Lower lobe of right lung (tissue), 2 donors: ENCODE measurements at regions not wholly inside any gene's neighbourhood (a gene's known extent, or its start where the extent isn't known, plus 50 kb on each side); places are given as distances from the start of the nearest gene placed in this dataset.

Experiments
- ATAC-seq, 2 donors: fragments of 200-7000 bp; cut with Tn5 transposase; one replicate each; pipeline ENCODE4 v1.9.1; 2020 to 2022; ENCODE audit warnings: mild to moderate bottlenecking in 2 of 2, moderate library complexity in 2 of 2
- DNase-seq: peaks from one replicate; pipeline ENCODE4 v3.0.0-alpha.2; 2020
- H3K27ac ChIP-seq: fragments of 200-600 bp; one replicate; pipeline ENCODE4 v1.8.0; 2022
- H3K27me3 ChIP-seq: fragments of 200-600 bp; one replicate; pipeline ENCODE4 v1.8.0; 2022; ENCODE audit warnings: low read depth
- H3K36me3 ChIP-seq: fragments of 200-600 bp; one replicate; pipeline ENCODE4 v1.8.0; 2022; ENCODE audit warnings: mild to moderate bottlenecking
- H3K4me1 ChIP-seq: fragments of 200-600 bp; one replicate; pipeline ENCODE4 v1.8.0; 2022
- H3K4me3 ChIP-seq: fragments of 200-600 bp; one replicate; pipeline ENCODE4 v1.8.0; 2022; ENCODE audit warnings: mild to moderate bottlenecking
- H3K9me3 ChIP-seq: fragments of 200-600 bp; one replicate; pipeline ENCODE4 v1.8.0; 2022
- intact Hi-C: fragments of 100-400 bp; cut with DNase I; formaldehyde crosslinking; loops from one replicate; pipeline ENCODE4 v1.11.0; 2022
- TF ChIP-seq, protein P1 (sequence below): fragments of 200-600 bp; IDR thresholded peaks from one replicate; pipeline ENCODE4 v1.8.0; 2022; ENCODE audit warnings: antibody characterized with exemption, mild to moderate bottlenecking
- donor health status: DM: no; HTN: yes; CAD: no; lungs with severe emphysema.

DNA sequence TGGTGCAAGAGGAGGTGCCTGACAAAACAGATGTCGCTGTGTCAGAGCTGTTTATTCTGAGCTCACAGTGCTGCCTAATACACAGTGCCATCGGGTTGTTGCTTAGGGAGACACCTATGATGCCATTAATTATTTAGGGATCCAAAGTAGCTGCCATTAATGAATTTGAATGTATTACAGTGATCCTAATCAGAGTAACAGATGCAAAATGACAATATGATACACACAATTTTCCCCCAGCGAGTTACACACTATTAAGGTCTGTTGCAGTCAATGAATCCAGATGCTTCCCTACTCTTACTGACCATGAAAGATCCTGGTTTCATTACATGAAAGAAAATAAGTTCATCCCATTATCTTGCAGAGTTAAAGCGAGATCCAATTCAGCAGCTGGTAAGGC is 91.3 kb downstream of the RWDD3 start:
- no peaks in the 10 kb centered on the region for H3K4me1 ChIP-seq
- peaks cover 4% of the 10 kb centered on the region for H3K27me3 ChIP-seq
- TF ChIP-seq, protein P1, sequence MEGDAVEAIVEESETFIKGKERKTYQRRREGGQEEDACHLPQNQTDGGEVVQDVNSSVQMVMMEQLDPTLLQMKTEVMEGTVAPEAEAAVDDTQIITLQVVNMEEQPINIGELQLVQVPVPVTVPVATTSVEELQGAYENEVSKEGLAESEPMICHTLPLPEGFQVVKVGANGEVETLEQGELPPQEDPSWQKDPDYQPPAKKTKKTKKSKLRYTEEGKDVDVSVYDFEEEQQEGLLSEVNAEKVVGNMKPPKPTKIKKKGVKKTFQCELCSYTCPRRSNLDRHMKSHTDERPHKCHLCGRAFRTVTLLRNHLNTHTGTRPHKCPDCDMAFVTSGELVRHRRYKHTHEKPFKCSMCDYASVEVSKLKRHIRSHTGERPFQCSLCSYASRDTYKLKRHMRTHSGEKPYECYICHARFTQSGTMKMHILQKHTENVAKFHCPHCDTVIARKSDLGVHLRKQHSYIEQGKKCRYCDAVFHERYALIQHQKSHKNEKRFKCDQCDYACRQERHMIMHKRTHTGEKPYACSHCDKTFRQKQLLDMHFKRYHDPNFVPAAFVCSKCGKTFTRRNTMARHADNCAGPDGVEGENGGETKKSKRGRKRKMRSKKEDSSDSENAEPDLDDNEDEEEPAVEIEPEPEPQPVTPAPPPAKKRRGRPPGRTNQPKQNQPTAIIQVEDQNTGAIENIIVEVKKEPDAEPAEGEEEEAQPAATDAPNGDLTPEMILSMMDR: no peak
- no peaks in the 10 kb centered on the region for H3K9me3 ChIP-seq
- no peak overlapping the region for H3K4me3 ChIP-seq
- H3K36me3 ChIP-seq: no peaks in the 10 kb centered on the region
- DNase-seq: no peak
- no peak for ATAC-seq
- no peak overlapping the region for H3K27ac ChIP-seq
- intact Hi-C loops: no loop called here

DNA sequence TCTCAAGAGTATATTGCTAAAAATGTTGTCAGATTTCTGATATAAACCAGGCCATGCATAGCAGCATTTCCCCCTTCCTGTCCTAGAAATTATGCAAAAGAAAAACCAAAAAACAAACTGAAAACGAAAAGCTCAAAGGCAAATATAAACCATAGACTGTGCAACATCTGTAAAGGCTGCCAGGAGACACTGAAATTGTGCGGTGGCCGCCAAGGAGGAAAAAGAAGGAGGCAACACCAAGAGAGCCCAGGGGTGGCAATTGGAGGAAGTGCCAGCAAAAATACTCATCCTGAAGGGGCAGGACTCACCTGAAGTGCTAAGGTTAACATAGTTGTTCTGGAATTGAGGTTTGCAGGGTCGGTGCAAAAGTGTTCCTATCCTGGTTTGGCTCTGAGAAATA is 92.0 kb downstream of the RWDD3 start:
- intact Hi-C loops: no loop called here

DNA sequence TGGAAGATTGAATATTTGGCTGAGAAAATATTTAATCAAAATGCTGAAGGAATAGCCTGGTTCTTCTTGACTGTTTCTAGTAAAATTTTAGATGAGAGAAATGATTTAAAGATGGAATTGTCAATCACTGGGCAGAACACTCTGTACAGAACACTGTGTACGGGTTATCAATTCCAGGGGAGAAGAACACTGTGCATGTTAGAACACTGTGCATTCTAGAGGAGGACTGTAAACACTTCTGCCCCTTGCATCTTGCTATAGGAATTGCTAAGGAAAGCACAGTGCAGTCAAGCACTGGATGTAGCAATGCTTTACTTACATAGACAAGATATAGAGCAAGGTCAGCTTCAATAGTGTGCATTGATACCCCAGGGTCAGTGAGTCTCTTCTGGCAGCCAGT is 98.7 kb downstream of the RWDD3 start:
- DNase-seq: no peak
- no peaks in the 10 kb centered on the region for H3K4me1 ChIP-seq
- H3K4me3 ChIP-seq: no peak overlapping the region
- TF ChIP-seq, protein P1: no peak
- no peaks in the 10 kb centered on the region for H3K9me3 ChIP-seq
- ATAC-seq: no peak
- no peak overlapping the region for H3K27ac ChIP-seq
- intact Hi-C loops: no loop called here
- H3K36me3 ChIP-seq: no peaks in the 10 kb centered on the region
- H3K27me3 ChIP-seq: no peaks in the 10 kb centered on the region

More for the DNA sequence above, 92.0 kb downstream of the RWDD3 start:
- TF ChIP-seq, protein P1: no peak
- no peak for ATAC-seq
- H3K9me3 ChIP-seq: no peaks in the 10 kb centered on the region
- H3K36me3 ChIP-seq: no peaks in the 10 kb centered on the region
- H3K27ac ChIP-seq: no peak overlapping the region
- peaks cover 4% of the 10 kb centered on the region for H3K27me3 ChIP-seq
- no peaks in the 10 kb centered on the region for H3K4me1 ChIP-seq
- DNase-seq: no peak
- H3K4me3 ChIP-seq: no peak overlapping the region

DNA sequence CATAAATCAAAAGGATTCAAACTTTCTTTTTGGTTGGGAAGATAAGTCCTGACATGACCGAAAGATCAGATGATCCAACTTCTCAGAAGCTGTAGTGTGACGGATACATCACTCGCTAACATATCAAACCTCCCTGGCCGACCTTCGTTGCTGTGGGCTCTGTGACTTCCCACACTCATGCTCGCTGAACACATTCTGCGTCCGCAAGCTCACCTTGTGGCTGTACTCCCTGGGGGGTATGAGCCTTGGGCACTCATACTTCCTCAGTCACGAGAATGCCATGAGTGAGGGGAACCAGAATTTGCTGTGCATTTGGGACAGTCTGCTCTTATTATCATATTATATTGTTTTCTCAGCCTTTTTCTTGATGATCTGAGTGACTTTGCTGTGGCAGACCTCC is 105.4 kb downstream of the RWDD3 start:
- intact Hi-C loops: no loop called here
- no peak overlapping the region for H3K4me3 ChIP-seq
- H3K36me3 ChIP-seq: no peaks in the 10 kb centered on the region
- DNase-seq (no peak), ATAC-seq (no peak)
- no peak overlapping the region for H3K27ac ChIP-seq
- H3K27me3 ChIP-seq: no peaks in the 10 kb centered on the region
- TF ChIP-seq, protein P1: no peak
- H3K9me3 ChIP-seq: no peaks in the 10 kb centered on the region
- no peaks in the 10 kb centered on the region for H3K4me1 ChIP-seq

DNA sequence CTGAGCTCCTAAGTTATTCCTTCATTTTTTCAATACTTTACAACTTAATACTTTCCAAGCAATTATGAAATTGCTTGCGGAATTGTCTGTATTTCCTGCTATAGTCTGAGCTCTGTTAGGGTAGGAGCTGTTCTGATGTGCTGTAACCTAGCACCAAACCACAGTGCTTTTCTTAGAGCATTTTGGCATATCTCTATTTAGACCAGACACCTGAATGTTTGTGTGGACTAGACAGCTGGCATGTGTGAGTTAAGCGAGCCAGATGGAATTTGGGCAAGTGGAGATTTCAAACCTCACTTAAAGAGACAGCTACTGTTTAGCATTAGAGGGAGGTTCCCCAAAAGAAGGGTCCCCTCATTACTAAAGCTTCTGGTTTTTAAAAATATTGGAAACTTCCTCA is 106.1 kb downstream of the RWDD3 start:
- ATAC-seq (peak in 1 of 2 donors; percentile 16), DNase-seq (no peak)
- Histone ChIP-seq H3K4me1 (no peaks in the 10 kb centered on the region), H3K27ac (no peak overlapping the region), H3K9me3 (no peaks in the 10 kb centered on the region), H3K4me3 (no peak overlapping the region), H3K36me3 (no peaks in the 10 kb centered on the region), H3K27me3 (no peaks in the 10 kb centered on the region)
- intact Hi-C loops: no loop called here
- TF ChIP-seq, protein P1: no peak

DNA sequence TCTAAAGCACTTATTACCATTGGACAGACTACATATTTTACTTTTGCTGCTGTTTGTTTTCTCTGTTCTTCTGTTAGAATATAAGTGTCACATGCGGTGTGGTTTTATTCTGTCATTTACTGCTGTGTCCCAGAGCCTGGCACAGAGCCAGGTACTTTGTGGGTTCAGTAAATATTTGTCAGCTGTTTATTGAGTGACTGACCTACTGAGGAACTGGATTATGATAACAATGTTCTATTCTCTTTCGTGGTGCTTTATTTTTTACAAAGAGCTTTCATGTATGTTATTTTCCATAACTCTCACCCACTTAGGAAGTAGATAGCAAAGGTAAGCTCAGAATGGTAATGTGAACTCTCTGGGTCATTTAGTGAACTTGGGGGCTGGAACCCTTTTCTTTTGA is 118.8 kb downstream of the RWDD3 start:
- no peaks in the 10 kb centered on the region for H3K9me3 ChIP-seq
- intact Hi-C loops: no loop called here
- TF ChIP-seq, protein P1: no peak
- no peaks in the 10 kb centered on the region for H3K36me3 ChIP-seq
- H3K4me3 ChIP-seq: no peak overlapping the region
- H3K27ac ChIP-seq: no peak overlapping the region
- ATAC-seq (no peak), DNase-seq (no peak)
- H3K27me3 ChIP-seq: no peaks in the 10 kb centered on the region
- H3K4me1 ChIP-seq: no peaks in the 10 kb centered on the region
